ENCODE measurements at regions not wholly inside any gene's neighbourhood (a gene's known extent, or its start where the extent isn't known, plus 50 kb on each side); places are given as distances from the start of the nearest gene placed in this dataset.

- no TSS peak for BruUV-seq (replicated peaks)
- intact Hi-C loops (cut with micrococcal nuclease; ENCODE audit: unreplicated experiment) = no loop called here
- H3K36me3 ChIP-seq (ENCODE audit: insufficient read depth, low read length, poor library complexity, severe bottlenecking) = no peaks in the 10 kb centered on the region
These were observed 1394.6 kb upstream of the AGA start for GRCh38 chr4:178836865-178837264.

GRCh38 chr4:178838776-178839175, 1396.5 kb upstream of the AGA start:
- BruUV-seq (replicated peaks) = no TSS peak
- DNase-seq (ENCODE audit: low spot score) = no peak
- no peaks in the 10 kb centered on the region for H3K4me1 ChIP-seq (ENCODE audit: insufficient read depth, low read length, poor library complexity, severe bottlenecking)
- no peak overlapping the region for H3K27ac ChIP-seq (ENCODE audit: low read depth, low read length, poor library complexity, severe bottlenecking)
- TF ChIP-seq EZH2 (IDR thresholded peaks at IDR 0.05; ENCODE audit: borderline replicate concordance, low read depth, low read length, poor library complexity, severe bottlenecking) (no peak), CTCF (conservative IDR thresholded peaks at IDR 0.05; ENCODE audit: low read depth, low read length) (no peak)
- H3K4me3 ChIP-seq (ENCODE audit: low read depth, low read length, poor library complexity, severe bottlenecking) = no peak overlapping the region
- intact Hi-C loops (cut with micrococcal nuclease; ENCODE audit: unreplicated experiment) = no loop called here
- POLR2A ChIA-PET (ENCODE audit: low non-redundant PET) = no interaction called here
- no peaks in the 10 kb centered on the region for H3K36me3 ChIP-seq (ENCODE audit: insufficient read depth, low read length, poor library complexity, severe bottlenecking)
- H3K27me3 ChIP-seq (replicated peaks; ENCODE audit: insufficient read depth, low read depth, low read length, poor library complexity) = no peaks in the 10 kb centered on the region
- H3K9me3 ChIP-seq (ENCODE audit: low read depth, low read length, poor library complexity, severe bottlenecking) = no peaks in the 10 kb centered on the region
- CTCF ChIA-PET = no interaction called here

More at GRCh38 chr4:178836865-178837264, 1394.6 kb upstream of the AGA start:
- no peaks in the 10 kb centered on the region for H3K9me3 ChIP-seq (ENCODE audit: low read depth, low read length, poor library complexity, severe bottlenecking)
- H3K4me1 ChIP-seq (ENCODE audit: insufficient read depth, low read length, poor library complexity, severe bottlenecking) = no peaks in the 10 kb centered on the region
- CTCF ChIA-PET = no interaction called here
- no peaks in the 10 kb centered on the region for H3K27me3 ChIP-seq (replicated peaks; ENCODE audit: insufficient read depth, low read depth, low read length, poor library complexity)
- no peak overlapping the region for H3K27ac ChIP-seq (ENCODE audit: low read depth, low read length, poor library complexity, severe bottlenecking)
- no peak for DNase-seq (ENCODE audit: low spot score)
- POLR2A ChIA-PET (ENCODE audit: low non-redundant PET) = no interaction called here
- TF ChIP-seq CTCF (conservative IDR thresholded peaks at IDR 0.05; ENCODE audit: low read depth, low read length) (no peak), EZH2 (IDR thresholded peaks at IDR 0.05; ENCODE audit: borderline replicate concordance, low read depth, low read length, poor library complexity, severe bottlenecking) (no peak)
- H3K4me3 ChIP-seq (ENCODE audit: low read depth, low read length, poor library complexity, severe bottlenecking) = no peak overlapping the region

- BruUV-seq (replicated peaks) = no TSS peak
- no peaks in the 10 kb centered on the region for H3K27me3 ChIP-seq (replicated peaks; ENCODE audit: insufficient read depth, low read depth, low read length, poor library complexity)
- H3K27ac ChIP-seq (ENCODE audit: low read depth, low read length, poor library complexity, severe bottlenecking) = no peak overlapping the region
- no peaks in the 10 kb centered on the region for H3K4me1 ChIP-seq (ENCODE audit: insufficient read depth, low read length, poor library complexity, severe bottlenecking)
- H3K36me3 ChIP-seq (ENCODE audit: insufficient read depth, low read length, poor library complexity, severe bottlenecking) = no peaks in the 10 kb centered on the region
- ChIA-PET CTCF (no interaction called here), POLR2A (ENCODE audit: low non-redundant PET) (no interaction called here)
- DNase-seq (ENCODE audit: low spot score) = no peak
- intact Hi-C loops (cut with micrococcal nuclease; ENCODE audit: unreplicated experiment) = no loop called here
- H3K9me3 ChIP-seq (ENCODE audit: low read depth, low read length, poor library complexity, severe bottlenecking) = no peaks in the 10 kb centered on the region
- no peak overlapping the region for H3K4me3 ChIP-seq (ENCODE audit: low read depth, low read length, poor library complexity, severe bottlenecking)
- TF ChIP-seq CTCF (conservative IDR thresholded peaks at IDR 0.05; ENCODE audit: low read depth, low read length) (no peak), EZH2 (IDR thresholded peaks at IDR 0.05; ENCODE audit: borderline replicate concordance, low read depth, low read length, poor library complexity, severe bottlenecking) (no peak)
These were observed 1414.0 kb upstream of the AGA start for GRCh38 chr4:178856139-178856800.
